ENCODE measurements at regions not wholly inside any gene's neighbourhood (a gene's known extent, or its start where the extent isn't known, plus 50 kb on each side); places are given as distances from the start of the nearest gene placed in this dataset.
"Not testable (repeated sequence)": the region's sequence is repeated elsewhere in the genome, so short reads cannot be mapped to it uniquely, and the experiment has no call there.

DNA sequence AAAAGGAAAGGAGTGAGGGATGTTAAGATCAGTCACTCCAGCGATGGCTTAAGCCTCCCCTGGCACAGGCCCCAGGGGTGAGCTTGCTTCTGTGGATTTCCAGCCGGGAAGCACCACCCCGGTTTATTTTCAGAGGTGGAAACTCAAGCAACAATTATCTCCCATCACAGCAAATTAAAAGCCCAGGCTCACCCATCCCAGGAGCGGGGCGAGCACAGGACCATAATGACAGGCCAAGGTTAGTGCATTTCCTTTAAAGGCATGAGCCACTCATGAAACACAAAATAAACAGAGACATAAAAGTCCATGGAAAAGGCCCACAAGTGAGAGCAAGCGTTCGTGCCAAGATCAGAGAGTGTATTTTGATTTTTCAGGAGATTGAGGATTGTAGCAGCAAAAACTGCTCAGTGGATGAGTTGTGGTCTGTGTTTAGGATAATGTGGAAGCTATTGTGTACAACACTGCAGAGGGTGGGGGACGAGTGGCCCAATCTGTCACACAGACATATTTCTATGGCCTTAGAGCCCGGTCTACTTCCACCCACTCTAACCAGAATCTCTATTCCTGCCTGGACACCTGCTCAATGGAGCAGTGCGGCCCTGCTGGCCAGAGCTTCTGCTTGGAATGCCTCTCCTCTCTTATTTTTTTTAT is 111.4 kb upstream of the CDC42EP3 start:
- DNase-seq: no peak

DNA sequence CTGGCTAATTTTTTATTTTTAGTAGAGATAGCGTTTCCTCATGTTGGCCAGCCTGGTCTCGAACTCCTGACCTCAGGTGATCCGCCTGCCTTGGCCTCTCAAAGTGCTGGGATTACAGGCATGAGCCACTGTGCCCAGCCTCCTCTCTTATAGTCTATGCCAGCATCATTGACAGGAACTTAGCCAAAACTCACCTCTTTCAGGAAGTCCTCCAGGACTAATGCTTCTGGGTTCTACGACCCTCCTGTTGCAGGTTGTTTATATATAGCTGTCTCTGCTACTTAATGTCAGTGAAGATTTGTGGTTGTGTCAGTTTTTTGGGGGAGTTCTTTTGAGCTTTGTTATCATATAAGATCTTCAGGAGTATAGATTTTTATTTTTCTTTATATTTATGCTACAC is 112.1 kb upstream of the CDC42EP3 start:
- no peak for DNase-seq

DNA sequence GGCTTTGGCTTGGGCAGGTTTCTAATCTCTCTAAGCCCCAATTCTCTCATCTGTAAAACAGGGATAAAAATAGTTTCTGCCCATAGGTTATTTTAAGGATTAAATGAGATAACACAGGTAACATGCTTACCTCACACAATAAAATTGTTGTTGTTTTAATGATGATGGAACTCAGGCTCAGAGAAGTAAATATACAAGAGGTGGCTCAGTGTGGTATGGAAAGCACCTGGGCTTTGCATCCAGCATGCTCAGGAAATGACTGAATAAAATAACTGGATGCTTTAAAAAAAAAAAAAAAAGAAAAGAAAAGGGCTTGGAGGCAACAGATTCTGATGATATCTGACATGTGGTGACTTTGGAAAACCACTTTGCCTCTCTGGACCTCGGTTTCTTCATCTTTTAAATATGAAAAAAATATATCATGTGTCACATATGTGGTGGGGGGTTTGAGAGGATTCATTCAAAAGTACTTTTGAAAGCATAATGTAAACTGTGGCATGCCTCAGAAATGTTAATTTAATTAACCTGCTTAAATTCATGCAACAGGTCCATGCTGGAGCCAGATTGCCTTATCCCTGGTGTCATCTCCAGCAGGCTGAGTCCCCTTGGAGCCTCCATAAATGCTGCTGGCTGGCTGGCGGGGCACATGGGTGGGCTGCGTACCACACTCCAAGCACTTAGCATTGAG is 112.8 kb upstream of the CDC42EP3 start:
- DNase-seq: no peak

DNA sequence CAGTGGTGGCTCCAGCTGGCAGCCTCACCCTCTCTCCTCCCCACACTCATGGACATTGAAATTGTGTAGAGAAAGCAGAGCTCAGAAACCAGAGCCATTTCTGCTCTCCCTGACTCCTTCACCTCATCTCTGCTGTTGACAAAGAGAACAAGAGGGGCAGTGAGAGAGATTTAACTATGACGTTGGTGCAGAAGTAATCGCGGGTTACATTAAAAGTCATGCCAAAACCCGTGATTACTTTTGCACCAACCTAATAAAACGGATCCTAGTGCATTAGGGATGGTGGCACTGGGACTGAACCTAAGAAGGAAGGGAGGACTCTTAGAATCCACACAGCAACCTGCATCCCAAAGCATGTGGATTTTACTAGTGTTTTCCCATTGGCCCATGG is 113.3 kb upstream of the CDC42EP3 start:
- DNase-seq: no peak

DNA sequence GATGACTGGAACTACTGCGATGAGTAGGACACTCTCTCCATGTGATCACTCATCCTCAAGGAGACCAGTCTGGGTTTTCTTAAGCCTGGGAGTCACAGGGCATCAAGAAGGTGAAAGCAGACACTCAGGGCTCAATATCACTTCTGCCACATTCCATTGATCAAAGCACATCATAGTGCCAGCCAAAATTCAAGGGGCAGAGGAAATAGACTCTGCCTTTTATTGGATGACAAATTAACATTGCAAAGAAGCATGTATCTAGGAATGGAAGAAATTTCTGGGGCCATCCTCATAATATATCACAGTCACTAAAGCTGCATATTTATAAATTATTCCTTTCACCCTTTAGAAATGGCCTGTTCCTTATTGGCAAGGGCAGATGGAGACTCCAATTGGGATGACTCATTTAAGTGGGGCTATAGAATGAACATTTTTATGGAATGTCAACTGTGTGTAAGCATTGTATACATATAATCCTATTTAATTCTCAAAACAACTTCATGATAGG is 114.8 kb upstream of the CDC42EP3 start:
- DNase-seq: no peak

DNA sequence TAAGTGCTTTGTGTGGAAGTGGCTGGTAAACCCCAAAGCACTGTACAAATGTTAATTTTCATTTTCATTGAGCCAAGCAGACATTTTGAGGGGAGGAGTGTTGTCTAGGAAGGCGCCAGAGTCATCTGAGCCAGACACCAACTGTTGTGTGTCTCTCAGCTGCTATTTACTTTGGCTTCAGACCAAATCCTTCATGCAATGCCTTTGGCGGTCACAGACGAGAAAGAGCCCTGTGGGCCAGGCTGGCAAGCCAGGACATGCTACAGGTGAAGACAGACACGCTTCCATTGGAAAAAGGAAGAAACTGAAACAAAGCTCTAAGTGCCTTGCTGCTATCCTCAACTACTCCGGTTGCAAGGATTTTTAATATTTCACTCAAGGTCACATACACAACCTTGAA is 115.4 kb upstream of the CDC42EP3 start:
- peak; percentile 90 for DNase-seq

DNA sequence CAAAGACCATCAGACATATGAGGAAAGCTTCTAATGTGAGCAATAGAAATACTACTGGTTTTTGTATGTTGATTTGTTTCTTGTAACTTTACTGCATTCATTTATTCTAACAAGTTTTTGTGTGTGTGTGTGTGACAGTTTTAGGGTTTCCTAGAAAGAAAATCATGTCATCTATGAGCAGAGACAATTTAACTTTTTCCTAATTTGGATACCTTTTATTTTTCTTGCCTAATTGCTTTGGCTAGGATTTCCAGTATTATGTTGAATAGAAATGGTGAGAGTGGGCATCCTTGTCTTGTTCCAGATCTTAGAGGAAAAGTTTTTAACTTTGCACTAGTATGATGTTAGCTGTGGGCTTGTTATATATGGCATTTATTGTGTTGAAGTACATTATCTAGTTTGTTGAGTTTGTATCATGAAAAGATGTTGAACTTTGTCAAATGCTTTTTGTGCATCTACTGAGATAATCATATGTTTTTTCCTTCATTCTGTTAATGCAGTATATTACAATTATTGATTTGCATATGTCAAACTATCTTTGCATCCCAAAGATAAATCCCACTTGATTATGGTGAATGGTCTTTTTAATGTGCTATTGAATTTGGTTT is 117.3 kb upstream of the CDC42EP3 start:
- no peak for DNase-seq

DNA sequence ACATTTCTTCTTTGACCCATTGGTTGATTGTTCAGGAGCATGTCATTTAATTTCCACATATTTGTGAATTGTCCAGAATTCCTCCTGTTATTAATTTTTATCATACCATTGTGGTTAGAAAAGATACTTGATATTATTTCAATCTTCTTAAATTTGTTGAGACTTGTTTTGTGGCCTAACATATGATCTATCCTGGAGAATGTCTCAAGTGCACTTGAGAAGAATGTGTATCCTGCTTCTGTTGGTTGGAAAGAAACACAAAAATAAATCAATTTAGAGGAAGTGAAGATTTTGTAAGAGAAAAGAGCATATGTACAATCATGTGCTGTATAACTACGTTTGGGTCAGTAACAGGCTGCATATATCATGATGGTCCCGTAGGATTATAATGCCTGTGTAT is 118.6 kb upstream of the CDC42EP3 start:
- no peak for DNase-seq

DNA sequence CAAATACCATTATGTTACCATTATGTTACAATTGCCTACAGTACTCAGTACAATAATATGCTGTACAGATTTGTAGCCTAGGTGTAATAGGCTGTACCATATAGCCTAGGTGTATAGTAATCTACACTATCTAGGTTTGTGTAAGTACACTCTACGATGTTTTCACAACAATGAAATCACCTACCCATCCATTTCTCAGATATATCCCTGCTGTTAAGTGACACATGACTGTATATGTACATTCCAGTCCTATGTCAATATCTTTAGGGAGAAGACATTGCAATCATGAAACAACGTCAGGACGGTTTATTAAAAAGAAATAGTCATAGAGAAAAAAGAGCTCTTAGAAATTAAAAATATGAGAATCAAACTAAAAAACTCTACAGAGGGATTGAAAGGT is 119.0 kb upstream of the CDC42EP3 start:
- no peak for DNase-seq

DNA sequence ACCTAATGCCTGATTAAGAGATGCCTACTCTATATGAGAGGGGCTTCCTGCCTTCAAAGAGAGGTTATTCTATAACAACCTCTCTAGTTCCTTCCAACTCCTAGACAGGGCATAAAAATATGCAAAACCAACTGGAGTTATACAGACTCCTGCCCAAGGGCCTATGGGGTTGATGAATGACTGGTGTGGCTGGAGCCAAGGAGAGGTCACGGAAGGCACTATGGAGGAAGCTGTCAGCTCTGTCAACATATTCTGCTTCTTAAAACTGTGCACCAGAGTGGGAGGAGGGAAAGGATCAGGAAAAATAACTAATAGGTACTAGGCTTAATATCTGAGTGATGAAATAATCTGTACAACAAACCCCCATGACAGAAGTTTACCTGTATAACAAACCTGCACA is 120.9 kb upstream of the CDC42EP3 start:
- DNase-seq: no peak

DNA sequence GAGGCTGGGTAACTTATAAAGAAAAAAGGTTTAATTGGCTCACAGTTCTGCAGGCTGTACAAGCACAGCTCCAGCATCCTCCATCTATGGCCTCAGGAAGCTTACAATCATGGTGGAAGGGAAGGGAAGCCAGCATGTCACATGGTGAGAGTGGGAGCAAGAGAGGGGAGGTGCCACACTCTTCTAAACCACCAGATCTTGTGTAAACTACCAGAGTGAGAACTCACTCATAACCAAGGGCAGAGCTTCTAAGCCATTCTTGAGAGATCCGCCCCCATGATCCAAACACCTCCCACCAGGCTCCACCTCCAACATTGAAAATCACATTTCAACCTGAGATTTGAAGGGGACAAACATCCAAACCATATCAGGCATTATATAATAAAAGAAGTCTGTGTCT is 121.6 kb upstream of the CDC42EP3 start:
- DNase-seq: no peak

DNA sequence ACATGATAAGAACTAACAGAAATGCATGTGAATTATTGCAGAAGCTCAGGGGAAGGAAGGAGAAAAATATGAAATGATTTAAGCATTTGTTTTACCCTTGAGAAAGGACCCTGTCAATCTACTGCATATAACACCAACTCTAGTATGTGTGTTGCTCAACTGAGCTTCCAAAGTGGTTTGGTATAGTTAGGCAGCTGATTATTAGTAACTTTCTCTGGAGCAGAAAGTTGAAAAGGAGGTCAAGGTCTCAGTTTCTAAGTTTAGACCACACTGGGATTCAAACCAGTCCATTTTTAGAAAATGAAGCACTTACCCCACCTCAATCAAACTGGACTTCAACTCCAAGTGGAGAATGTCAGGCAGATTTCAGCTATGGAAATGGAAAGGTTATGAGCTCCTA is 123.3 kb upstream of the CDC42EP3 start:
- DNase-seq: no peak

DNA sequence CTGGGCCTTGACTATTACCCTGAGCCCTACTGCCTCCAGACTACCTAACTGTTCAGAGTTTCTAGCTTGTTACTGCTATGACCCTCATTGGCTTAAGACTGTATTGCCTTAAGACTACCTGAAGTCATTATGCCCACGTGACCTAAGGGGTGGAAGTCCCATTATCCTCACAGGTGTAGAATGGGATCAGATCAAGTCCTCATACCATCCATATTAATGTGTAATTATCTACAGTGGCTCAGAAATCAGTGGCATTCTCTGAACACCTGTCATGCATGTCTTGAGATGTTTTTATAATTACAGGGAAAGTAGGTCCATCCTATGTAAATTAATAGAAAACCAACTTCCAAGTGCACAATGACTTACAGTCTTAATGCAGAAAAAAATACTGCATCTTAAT is 124.0 kb upstream of the CDC42EP3 start:
- DNase-seq: no peak

DNA sequence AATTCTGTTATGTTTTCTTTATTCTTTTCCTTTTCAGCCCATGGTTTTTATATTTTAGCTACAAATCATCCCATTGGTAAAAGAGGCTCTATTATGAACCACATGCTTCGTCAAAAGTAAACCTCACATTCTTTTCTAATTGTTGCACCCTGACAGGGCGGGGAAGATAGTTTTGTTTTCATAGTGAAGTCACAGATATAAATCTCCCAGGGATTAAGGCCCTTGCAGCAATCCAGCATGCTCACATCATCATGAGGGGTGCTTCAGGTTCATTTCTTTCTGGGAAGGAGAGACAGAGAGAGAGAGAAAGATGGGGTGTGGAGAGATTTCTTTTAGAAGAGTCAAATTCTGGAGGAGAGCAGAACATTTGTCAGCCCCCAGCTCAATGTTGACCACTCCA is 124.5 kb upstream of the CDC42EP3 start:
- DNase-seq: no peak

DNA sequence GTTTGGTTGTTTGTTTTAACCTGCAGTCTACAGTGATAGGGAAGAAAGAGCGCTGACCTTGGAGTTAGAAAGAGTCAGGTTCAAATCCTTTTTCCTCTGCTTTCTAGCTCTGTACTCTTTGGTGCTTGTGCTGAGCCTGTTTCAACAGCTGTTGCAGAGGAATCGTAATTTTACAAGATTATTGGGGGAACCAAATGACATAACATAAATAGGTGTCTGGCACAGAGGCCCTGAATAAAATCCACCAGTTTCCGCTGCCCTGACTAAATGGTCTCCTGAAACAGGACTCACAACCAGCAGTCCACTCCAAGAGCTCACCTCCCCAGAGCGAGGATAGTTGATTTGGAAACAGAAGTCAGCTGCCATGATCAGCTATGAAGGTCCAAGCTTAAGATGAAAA is 125.0 kb upstream of the CDC42EP3 start:
- DNase-seq: no peak

DNA sequence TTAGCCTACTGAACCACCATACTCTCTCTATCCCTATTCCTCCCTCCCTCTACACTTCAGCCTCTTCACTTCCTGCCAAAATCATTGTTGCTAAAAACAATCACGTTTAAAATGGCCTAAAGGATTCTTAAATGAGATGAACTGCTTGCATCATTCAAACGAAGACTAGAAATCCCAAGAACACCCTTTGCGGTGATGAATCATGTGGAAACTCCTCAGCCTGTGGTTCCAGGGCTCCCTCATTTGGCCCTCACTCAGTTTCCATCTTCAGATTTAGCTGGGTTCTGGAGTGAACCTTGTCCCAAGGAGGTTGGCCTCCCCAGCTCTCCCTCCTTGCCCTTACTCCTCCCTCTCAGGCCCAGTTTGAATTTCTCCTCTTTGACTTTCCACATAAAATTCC is 125.6 kb upstream of the CDC42EP3 start:
- no peak for DNase-seq

DNA sequence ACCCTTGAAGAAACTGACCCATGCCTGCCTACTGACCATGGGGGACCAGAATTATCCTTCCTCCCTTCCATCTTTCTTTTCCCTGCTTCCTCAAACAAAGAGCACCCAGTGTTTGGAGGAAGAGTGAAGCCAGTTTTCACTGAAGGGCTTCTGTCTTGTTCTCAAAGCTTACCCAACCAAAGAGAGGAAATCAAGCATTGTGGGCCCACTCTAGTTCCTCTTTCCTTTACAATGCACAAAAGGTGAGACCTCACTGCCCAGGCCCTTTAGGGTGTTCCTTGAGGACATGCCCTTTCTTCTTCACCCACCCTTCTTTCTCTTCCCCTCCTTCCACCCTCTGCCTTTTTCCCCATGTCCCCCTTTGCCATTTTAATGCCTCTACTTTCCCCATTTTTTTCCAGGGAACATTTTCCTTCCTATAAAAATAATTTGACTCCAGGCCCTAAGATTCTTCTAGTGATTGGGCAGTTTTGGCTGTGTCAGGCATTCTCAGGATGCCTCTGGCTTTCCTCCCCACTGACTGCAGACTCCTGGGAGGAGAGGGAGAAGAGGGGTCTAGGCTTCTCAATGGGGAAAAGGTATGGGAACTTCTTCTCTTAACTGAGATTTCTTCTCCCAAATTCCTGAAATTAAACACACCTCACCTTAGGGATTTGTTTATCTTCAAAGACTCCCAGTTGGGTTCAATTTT is 126.6 kb upstream of the RMDN2 start:
- no peak for DNase-seq

DNA sequence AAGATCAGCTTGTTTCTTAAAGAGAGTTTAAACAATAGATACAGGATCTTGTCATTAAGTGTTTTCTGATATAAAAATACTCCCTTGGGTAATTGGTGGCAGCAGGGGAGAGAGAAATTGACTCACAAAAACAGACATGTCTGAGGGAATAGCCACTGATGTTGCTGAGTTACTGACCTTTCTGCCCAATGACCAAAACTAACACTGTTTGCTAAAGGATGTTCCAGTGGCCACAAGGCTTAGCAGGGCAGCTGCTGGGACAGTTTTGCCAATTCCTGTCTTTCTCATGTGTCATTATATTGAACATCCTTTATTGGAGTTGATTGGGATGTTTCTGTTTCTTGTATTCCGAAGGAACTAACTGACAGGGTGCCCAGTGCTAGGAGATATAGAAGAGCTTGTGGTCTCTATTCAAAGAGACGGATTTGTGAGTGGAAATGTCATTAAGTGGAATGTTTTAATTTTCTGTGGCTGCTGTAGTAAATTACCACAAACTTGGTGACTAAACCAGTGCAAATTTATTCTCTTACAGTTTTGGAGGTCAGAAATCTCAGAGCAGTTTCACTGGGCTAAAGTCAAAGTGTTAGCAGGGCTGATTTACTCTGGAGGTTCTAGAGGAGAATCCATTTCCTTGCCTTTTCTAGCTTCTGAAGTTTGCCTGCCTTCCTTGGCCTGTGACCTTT is 124.8 kb upstream of the RMDN2 start:
- DNase-seq: no peak

DNA sequence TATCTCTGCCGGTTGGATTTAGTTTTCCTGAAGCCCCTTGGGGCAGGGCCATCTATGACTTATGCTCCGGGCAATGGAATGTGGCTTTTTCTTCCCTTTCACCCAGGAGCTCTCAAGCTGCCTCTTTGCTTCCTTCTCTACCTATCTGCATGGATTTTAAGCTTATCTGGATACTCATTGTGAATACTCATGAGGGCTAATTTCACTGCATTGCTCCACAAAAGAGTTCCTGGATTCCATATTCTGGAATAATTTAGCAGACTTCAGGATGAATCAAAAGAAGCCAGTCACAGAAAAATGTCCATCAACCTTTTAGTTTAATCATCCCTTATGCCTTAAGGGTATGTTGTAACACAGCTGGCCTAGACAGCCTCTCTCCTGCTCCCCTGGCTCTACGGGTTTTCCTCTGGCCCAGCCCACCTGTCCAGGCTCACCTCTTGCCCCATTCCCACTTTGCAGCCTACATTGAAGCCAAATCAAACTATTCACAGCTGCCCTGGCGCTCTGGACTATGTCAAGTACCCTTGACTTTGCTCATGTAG is 122.8 kb upstream of the RMDN2 start:
- DNase-seq: no peak

DNA sequence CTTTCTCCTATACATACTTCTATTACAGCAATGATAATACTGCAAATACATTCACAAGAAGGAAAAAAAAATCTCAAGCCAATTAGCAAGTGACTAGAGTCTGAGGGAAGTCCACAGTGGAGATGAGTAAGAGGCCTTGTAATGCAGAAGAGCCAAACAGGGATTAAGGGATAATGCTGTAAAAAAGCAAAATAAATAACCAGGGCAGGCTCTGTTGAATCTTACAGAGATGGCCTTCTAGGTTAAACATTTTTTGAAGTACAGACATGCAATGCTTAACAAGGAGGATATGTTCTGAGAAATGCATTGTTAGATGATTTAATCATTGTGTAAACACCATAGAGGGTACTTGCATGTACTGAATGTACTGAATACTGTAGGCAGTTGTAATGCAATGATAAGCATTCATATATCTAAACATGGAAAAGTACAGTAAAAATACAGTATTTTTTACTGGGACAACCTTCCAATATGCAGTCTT is 122.1 kb upstream of the RMDN2 start:
- no peak for DNase-seq

DNA sequence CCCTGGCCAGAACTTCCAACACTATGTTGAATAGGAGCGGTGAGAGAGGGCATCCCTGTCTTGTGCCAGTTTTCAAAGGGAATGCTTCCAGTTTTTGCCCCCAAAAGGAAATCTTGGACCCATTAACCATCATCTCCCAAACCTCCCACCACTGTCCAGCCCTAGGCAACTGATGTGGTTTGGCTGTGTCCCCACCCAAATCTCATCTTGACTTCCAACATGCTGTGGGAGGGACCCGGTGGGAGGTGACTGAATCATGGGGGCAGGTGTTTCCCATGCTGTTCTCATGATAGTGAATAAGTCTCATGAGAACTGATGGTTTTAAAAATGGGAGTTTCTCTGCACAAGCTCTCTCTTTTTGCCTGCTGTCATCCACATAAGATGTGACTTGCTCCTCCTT is 119.1 kb upstream of the RMDN2 start:
- not testable (repeated sequence) for DNase-seq

DNA sequence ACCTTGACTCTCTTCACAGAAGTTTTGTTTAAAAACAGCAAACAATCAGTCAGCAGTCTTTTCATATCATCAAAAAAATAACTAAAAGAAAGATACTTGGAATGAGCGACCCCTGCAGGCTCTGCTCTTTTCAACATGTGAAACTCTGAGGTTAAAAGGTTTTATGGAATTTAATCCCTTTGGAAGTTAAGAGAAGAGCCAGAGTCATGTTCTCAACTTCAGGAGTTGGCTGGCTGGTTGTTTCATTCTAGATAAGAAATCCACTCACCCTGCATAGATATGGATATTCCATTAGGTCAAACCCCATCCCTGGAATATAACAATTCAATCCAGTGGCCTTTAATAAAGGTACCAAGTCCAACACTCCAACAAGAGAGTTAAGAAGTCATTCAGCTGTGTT is 115.6 kb upstream of the RMDN2 start:
- DNase-seq: no peak
